OCI-LY7 (cell line): ENCODE measurements at regions not wholly inside any gene's neighbourhood (a gene's known extent, or its start where the extent isn't known, plus 50 kb on each side); places are given as distances from the start of the nearest gene placed in this dataset.

Experiments
- BruUV-seq: library from RNA; stranded (reverse); fragments of 400-500 nt; replicated peaks from 2 replicates; lab custom pipeline; 2021; lab: Mats Ljungman, UMichigan
- CTCF ChIA-PET: fragments of 300-600 bp; sonication (Branson Sonifier 250); formaldehyde crosslinking; loops from one replicate; lab custom pipeline; 2022; ENCODE audit warnings: antibody characterized with exemption; ENCODE audit not compliant: unreplicated experiment; lab: Charles Lee
- POLR2A ChIA-PET: fragments of 300-600 bp; sonication (Branson Sonifier 250); formaldehyde crosslinking; loops from one replicate; lab custom pipeline; 2022; ENCODE audit warnings: antibody characterized with exemption; lab: Charles Lee
- DNase-seq: peaks from one replicate; pipeline ENCODE4 v3.0.0-alpha.2; 2015; ENCODE audit warnings: low spot score
- H2AFZ ChIP-seq: fragments of 200-600 bp; sonication (generic), shearing (Covaris generic); 2 replicates; pipeline ENCODE4 v1.6.1; 2014; ENCODE audit warnings: mild to moderate bottlenecking, antibody characterized with exemption, low read length, moderate library complexity
- H3K27ac ChIP-seq: fragments of 200-600 bp; sonication (generic); 2 replicates; pipeline ENCODE4 v1.5.1; 2014; ENCODE audit warnings: mixed run types, low read depth, mild to moderate bottlenecking, moderate library complexity, low read length, inconsistent platforms; ENCODE audit not compliant: poor library complexity, severe bottlenecking
- H3K36me3 ChIP-seq: fragments of 200-600 bp; sonication (generic); 2 replicates; pipeline ENCODE4 v1.6.1; 2014; ENCODE audit warnings: mild to moderate bottlenecking, antibody characterized with exemption, low read length, moderate library complexity, mixed read lengths; ENCODE audit not compliant: insufficient read depth
- H3K4me1 ChIP-seq: fragments of 200-600 bp; sonication (generic); 2 replicates; pipeline ENCODE4 v1.5.1; 2014; ENCODE audit warnings: mild to moderate bottlenecking, low read length; ENCODE audit not compliant: insufficient read depth, poor library complexity, severe bottlenecking
- H3K4me2 ChIP-seq: fragments of 200-600 bp; sonication (generic); 2 replicates; pipeline ENCODE4 v1.6.1; 2014; ENCODE audit warnings: mild to moderate bottlenecking, low read length
- H3K4me3 ChIP-seq: fragments of 200-600 bp; sonication (generic); 2 replicates; pipeline ENCODE4 v1.5.1; 2014; ENCODE audit warnings: mild to moderate bottlenecking, low read depth, low read length; ENCODE audit not compliant: poor library complexity, severe bottlenecking
- H3K79me2 ChIP-seq: fragments of 200-600 bp; sonication (generic); 2 replicates; pipeline ENCODE4 v1.6.1; 2016; ENCODE audit warnings: low read depth, mild to moderate bottlenecking, low read length, moderate library complexity, mixed read lengths; ENCODE audit not compliant: insufficient read depth
- H3K9me2 ChIP-seq: fragments of 200-600 bp; sonication (generic); 2 replicates; pipeline ENCODE4 v1.6.1; 2016; ENCODE audit warnings: mild to moderate bottlenecking, low read length, mixed read lengths; ENCODE audit not compliant: insufficient read depth
- H3K9me3 ChIP-seq: fragments of 200-600 bp; sonication (generic); 2 replicates; pipeline ENCODE4 v1.6.1; 2014; ENCODE audit warnings: mild to moderate bottlenecking, mixed run types, low read length, mixed read lengths
- H4K20me1 ChIP-seq: fragments of 200-600 bp; sonication (generic); 2 replicates; pipeline ENCODE4 v1.6.1; 2014; ENCODE audit warnings: mild to moderate bottlenecking, antibody characterized with exemption, low read length, moderate library complexity, mixed read lengths; ENCODE audit not compliant: insufficient read depth
- CTCF ChIP-seq: fragments of 200-600 bp; sonication (generic); conservative IDR thresholded peaks from 2 replicates; pipeline ENCODE4 v1.5.1; 2014; ENCODE audit warnings: mild to moderate bottlenecking, antibody characterized with exemption, low read length, moderate library complexity, mixed read lengths
- EZH2phosphoT487 ChIP-seq: fragments of 200-600 bp; sonication (generic); IDR thresholded peaks from 2 replicates; pipeline ENCODE4 v1.6.1; 2018; ENCODE audit warnings: low read depth, borderline replicate concordance, mild to moderate bottlenecking, mixed run types, antibody characterized with exemption, low read length, moderate library complexity, mixed read lengths
- intact Hi-C: fragments of 100-400 bp; cut with micrococcal nuclease; formaldehyde crosslinking; loops from one replicate; pipeline ENCODE4 v1.10.0; 2022; ENCODE audit not compliant: unreplicated experiment

DNA sequence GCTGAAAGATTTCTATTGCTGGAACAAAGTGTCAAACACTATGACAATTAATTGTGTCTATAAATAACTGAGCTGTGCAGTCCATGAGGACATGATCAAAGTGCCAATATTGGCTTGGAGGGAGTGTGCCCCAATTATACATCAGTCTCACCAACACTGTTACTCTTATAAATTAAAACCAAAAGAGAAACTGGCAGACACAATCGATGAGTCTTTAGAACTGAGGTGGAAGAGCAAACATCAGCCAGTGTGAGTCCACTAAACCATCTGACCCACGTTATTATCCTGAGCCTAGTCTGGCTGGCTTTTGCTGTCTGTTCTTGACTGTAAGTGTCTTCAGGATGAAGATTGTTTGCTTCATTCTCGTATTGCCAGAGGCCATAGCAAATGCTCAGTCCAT, 98.9 kb downstream of the OLIG3 start:
- ChIA-PET POLR2A (no interaction called here), CTCF (no interaction called here)
- no peaks in the 10 kb centered on the region for H3K79me2 ChIP-seq
- H3K4me2 ChIP-seq = no peak overlapping the region
- TF ChIP-seq CTCF (no peak), EZH2phosphoT487 (no peak)
- no TSS peak for BruUV-seq
- H3K36me3 ChIP-seq = no peaks in the 10 kb centered on the region
- intact Hi-C loops = no loop called here
- no peaks in the 10 kb centered on the region for H4K20me1 ChIP-seq
- H2AFZ ChIP-seq = no peak overlapping the region
- no peaks in the 10 kb centered on the region for H3K4me1 ChIP-seq
- no peak overlapping the region for H3K27ac ChIP-seq
- no peaks in the 10 kb centered on the region for H3K9me2 ChIP-seq
- H3K4me3 ChIP-seq = no peak overlapping the region
- DNase-seq = no peak
- no peaks in the 10 kb centered on the region for H3K9me3 ChIP-seq

DNA sequence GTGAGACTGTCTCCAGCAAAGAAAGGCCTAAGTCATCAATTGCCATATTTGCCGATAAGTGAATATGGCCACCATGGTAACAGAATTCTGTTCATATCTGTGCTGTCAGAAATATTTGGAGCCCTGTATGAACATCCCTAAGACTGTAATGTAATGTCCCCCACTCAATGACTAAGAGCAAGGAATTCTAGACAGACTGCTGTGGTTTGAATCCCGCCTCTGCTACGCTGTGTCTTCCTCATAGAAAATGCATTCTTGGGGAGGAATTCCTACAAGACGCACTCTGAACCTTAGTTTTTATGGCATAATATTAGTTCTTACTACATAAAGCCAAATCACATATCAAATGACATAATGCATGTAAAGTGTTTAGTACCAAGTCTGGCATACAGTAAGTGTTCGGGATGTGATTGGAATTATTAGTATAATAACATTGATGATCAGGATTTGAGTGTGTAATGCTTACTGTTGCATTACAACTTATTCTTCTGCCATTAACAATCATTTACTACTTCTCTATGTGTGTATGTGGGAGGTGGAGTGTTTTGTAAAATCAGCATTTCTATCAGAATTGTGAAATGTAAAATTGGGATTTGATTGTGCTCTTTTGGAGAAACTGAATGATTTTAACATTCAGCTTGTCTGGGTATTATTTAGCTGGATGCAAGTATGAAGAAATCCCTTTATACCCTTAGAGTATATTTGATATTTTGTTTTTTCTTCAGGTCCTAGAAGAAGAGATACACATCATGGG, 103.0 kb downstream of the OLIG3 start:
- Histone ChIP-seq H3K4me1 (peaks cover 23% of the 10 kb centered on the region), H4K20me1 (no peaks in the 10 kb centered on the region), H3K4me2 (no peak overlapping the region), H3K9me3 (no peaks in the 10 kb centered on the region), H3K4me3 (no peak overlapping the region), H3K27ac (no peak overlapping the region), H3K36me3 (no peaks in the 10 kb centered on the region), H3K9me2 (no peaks in the 10 kb centered on the region), H3K79me2 (no peaks in the 10 kb centered on the region), H2AFZ (no peak overlapping the region)
- ChIA-PET CTCF (no interaction called here), POLR2A (interaction anchor here (0.7 to 2.4 kb wide), 6 partner anchors 8 to 16 kb away, joined by 3 to 8 read pairs (median 3); no protein-coding TSS in a partner anchor)
- no peak for DNase-seq
- no TSS peak for BruUV-seq
- TF ChIP-seq CTCF (no peak), EZH2phosphoT487 (no peak)
- intact Hi-C loops = no loop called here

- TF ChIP-seq CTCF (no peak), EZH2phosphoT487 (no peak)
- Histone ChIP-seq H2AFZ (no peak overlapping the region; the same call in 1 of the 2 replicates), H3K4me2 (no peak overlapping the region), H3K4me3 (no peak overlapping the region), H3K9me3 (no peaks in the 10 kb centered on the region), H3K36me3 (no peaks in the 10 kb centered on the region), H3K79me2 (no peaks in the 10 kb centered on the region), H3K27ac (no peak overlapping the region), H4K20me1 (no peaks in the 10 kb centered on the region), H3K4me1 (peaks cover 23% of the 10 kb centered on the region), H3K9me2 (no peaks in the 10 kb centered on the region)
- ChIA-PET CTCF (no interaction called here), POLR2A (interaction anchor here (0.7 to 1.2 kb wide), 3 partner anchors 12 to 15 kb away, joined by 3 to 4 read pairs (median 3); no protein-coding TSS in a partner anchor)
- DNase-seq = no peak
- BruUV-seq = no TSS peak
- intact Hi-C loops = no loop called here
These were observed 103.9 kb downstream of the OLIG3 start for GRCh38 chr6:137390334-137390733.
